Heart left ventricle (tissue), 13 donors: ENCODE measurements at regions not wholly inside any gene's neighbourhood (a gene's known extent, or its start where the extent isn't known, plus 50 kb on each side); places are given as distances from the start of the nearest gene placed in this dataset.

Source experiments
- CTCF ChIP-seq, 12 donors: fragments of 200-600 bp; sonication (generic) in 4 of 12; IDR thresholded peaks; one replicate each; pipeline versions ENCODE4 v1.5.0 to v1.8.0; 2018 to 2022; ENCODE audit warnings: antibody characterized with exemption in 12 of 12, mild to moderate bottlenecking in 5 of 12
- POLR2A ChIP-seq, 2 donors: fragments of 450-650 bp; IDR thresholded peaks; one replicate each; pipeline ENCODE4 v1.6.1; 2017; ENCODE audit warnings: antibody characterized with exemption in 2 of 2, mild to moderate bottlenecking in 2 of 2, moderate library complexity in 2 of 2
- donor health status: ischemic (EF 13 %, LVEDD 7.1; RV severe dilation, severe dysfunction).
- donor health status: DM: no; HTN: yes; CAD: no.
- donor health status: DM: no; HTN: no; CAD: no.
- donor health status: ischemic (EF 25% LVEDD 6.9; RV normal size, moderate dysfunction).
- donor health status: ischemic (EF 25% LVEDD 5.7; RV mildly dilated, moderate dysfunction).
- donor health status: ischemic (EF 35%, LVEDD 5.7; RV mildly dilated, moderate dysfunction).
- donor health status: nonischemic (EF 11% LVEDD 7.7; RV severe dilation, severe dysfunction).
- donor health status: DM: yes; HTN: yes; CAD: no.
- donor health status: PGD.
- donor health status: ischemic (EF 29% LVEDD 5.4; RV normal size, mild dysfunction).
- donor health status: nonischemic (EF 23%, LVEDD 6.1; RV moderate dilation, normal function).

- TF ChIP-seq CTCF (IDR thresholded peaks at IDR 0.05) (no peak), POLR2A (IDR thresholded peaks at IDR 0.05) (no peak)
Measured at GRCh38 chr6:110543106-110543505, 66.7 kb upstream of the SLC22A16 start.
